ENCODE measurements at regions not wholly inside any gene's neighbourhood (a gene's known extent, or its start where the extent isn't known, plus 50 kb on each side); places are given as distances from the start of the nearest gene placed in this dataset.

- TF ChIP-seq ZNF26 (tag by site-specific recombination; IDR thresholded peaks at IDR 0.05) = no peak
These were observed 481.7 kb upstream of the CRIM1 start (continued) for GRCh38 chr2:35873921-35874320.

GRCh38 chr2:35871672-35872071 is 483.9 kb upstream of the CRIM1 start:
- no peak overlapping the region for H3K27ac ChIP-seq (ENCODE audit: extremely low read depth, low read depth, low read length)
- CTCF ChIA-PET = interaction anchor here (0.7 kb wide), 1 partner anchor 368 kb away, joined by 3 read pairs; no protein-coding TSS in a partner anchor
- TF ChIP-seq ZSCAN18 (tag by site-specific recombination; IDR thresholded peaks at IDR 0.05) (no peak), ZNF426 (tag by site-specific recombination; IDR thresholded peaks at IDR 0.05) (no peak), ZNF654 (tag by site-specific recombination; IDR thresholded peaks at IDR 0.05; ENCODE audit: low read depth) (no peak; the same call in 1 of the 2 replicates), ZBTB26 (tag by site-specific recombination; optimal IDR thresholded peaks at IDR 0.05) (no peak), TRIM28 (IDR thresholded peaks at IDR 0.05; ENCODE audit: borderline replicate concordance, low read length) (no peak), ZNF677 (tag by site-specific recombination; IDR thresholded peaks at IDR 0.05) (no peak), REPIN1 (tag by site-specific recombination; IDR thresholded peaks at IDR 0.05; ENCODE audit: low read depth) (no peak), KLF7 (tag by site-specific recombination; IDR thresholded peaks at IDR 0.05; ENCODE audit: borderline replicate concordance) (no peak), ZNF404 (tag by site-specific recombination; IDR thresholded peaks at IDR 0.05) (no peak), PRDM2 (tag by site-specific recombination; IDR thresholded peaks at IDR 0.05; ENCODE audit: borderline replicate concordance) (no peak), IKZF3 (tag by site-specific recombination; IDR thresholded peaks at IDR 0.05) (no peak), ZFP41 (tag by site-specific recombination; IDR thresholded peaks at IDR 0.05; ENCODE audit: borderline replicate concordance) (no peak)
- H3K4me1 ChIP-seq (ENCODE audit: control insufficient read depth, insufficient read depth, low read length) = no peaks in the 10 kb centered on the region
- H3K4me3 ChIP-seq (ENCODE audit: low read depth, low read length) = no peak overlapping the region
- no peaks in the 10 kb centered on the region for H3K36me3 ChIP-seq (ENCODE audit: control insufficient read depth in 2 of 2, insufficient read depth in 1 of 2, low read length in 2 of 2)
- POLR2A ChIA-PET = no interaction called here
- no peaks in the 10 kb centered on the region for H3K9me3 ChIP-seq (ENCODE audit: control insufficient read depth, insufficient read depth, low read depth, low read length)

GRCh38 chr2:35870713-35871112 is 484.9 kb upstream of the CRIM1 start:
- Histone ChIP-seq H3K4me1 (ENCODE audit: control insufficient read depth, insufficient read depth, low read length) (no peaks in the 10 kb centered on the region), H3K36me3 (ENCODE audit: control insufficient read depth in 2 of 2, insufficient read depth in 1 of 2, low read length in 2 of 2) (no peaks in the 10 kb centered on the region), H3K9me3 (ENCODE audit: control insufficient read depth, insufficient read depth, low read depth, low read length) (no peaks in the 10 kb centered on the region), H3K4me3 (ENCODE audit: low read depth, low read length) (no peak overlapping the region), H3K27ac (ENCODE audit: extremely low read depth, low read depth, low read length) (no peak overlapping the region)
- CTCF ChIA-PET = interaction anchor here (0.7 to 1.5 kb wide), 3 partner anchors 8 to 910 kb away, joined by 3 to 4 read pairs (median 3); no protein-coding TSS in a partner anchor
- POLR2A ChIA-PET = no interaction called here
- TF ChIP-seq ZNF280D (tag by site-specific recombination; IDR thresholded peaks at IDR 0.05) (no peak), ZNF366 (tag by site-specific recombination; conservative IDR thresholded peaks at IDR 0.05) (no peak), ZNF837 (tag by site-specific recombination; IDR thresholded peaks at IDR 0.05) (no peak), ZBTB44 (tag by site-specific recombination; IDR thresholded peaks at IDR 0.05) (no peak), ZNF555 (tag by site-specific recombination; conservative IDR thresholded peaks at IDR 0.05) (no peak)

Measured in HEK293 (cell line).